ENCODE measurements at regions not wholly inside any gene's neighbourhood (a gene's known extent, or its start where the extent isn't known, plus 50 kb on each side); places are given as distances from the start of the nearest gene placed in this dataset.

DNA sequence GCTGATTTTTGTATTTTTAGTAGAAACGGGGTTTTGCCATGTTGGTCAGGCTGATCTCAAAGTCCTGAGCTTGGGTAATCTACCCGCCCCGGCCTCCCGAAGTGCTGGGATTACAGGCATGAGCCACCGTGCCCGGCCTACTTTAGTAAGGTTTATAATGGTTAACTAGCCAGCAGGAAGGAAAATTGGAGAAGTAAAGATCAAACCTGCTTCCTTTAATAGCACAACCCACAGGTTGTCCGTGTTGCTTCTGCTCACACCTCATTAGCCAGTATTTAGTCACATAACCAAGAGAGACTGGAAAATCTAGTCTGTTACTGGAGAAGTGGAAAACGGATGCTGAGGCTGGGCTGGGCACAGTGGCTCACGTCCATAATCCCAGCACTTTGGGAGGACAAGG is 51.9 kb upstream of the TBL1XR1 start:
- no peak for DNase-seq
- Histone ChIP-seq H3K27me3 (no peaks in the 10 kb centered on the region), H3K36me3 (no peaks in the 10 kb centered on the region), H3K4me3 (no peak overlapping the region), H3K27ac (no peak overlapping the region), H3K9me3 (no peaks in the 10 kb centered on the region), H3K4me1 (no peaks in the 10 kb centered on the region)
- peak in 2 of 4 donors; percentile 52 to 68 for ATAC-seq
- WGBS, 2 donors = 68 to 82% methylated on average over 9 of the region's 9 CpGs
- TF ChIP-seq, protein P1, sequence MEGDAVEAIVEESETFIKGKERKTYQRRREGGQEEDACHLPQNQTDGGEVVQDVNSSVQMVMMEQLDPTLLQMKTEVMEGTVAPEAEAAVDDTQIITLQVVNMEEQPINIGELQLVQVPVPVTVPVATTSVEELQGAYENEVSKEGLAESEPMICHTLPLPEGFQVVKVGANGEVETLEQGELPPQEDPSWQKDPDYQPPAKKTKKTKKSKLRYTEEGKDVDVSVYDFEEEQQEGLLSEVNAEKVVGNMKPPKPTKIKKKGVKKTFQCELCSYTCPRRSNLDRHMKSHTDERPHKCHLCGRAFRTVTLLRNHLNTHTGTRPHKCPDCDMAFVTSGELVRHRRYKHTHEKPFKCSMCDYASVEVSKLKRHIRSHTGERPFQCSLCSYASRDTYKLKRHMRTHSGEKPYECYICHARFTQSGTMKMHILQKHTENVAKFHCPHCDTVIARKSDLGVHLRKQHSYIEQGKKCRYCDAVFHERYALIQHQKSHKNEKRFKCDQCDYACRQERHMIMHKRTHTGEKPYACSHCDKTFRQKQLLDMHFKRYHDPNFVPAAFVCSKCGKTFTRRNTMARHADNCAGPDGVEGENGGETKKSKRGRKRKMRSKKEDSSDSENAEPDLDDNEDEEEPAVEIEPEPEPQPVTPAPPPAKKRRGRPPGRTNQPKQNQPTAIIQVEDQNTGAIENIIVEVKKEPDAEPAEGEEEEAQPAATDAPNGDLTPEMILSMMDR (IDR thresholded peaks at IDR 0.05) = no peak
- intact Hi-C loops (cut with DNase I) = no loop called here
- no peak for FAIRE-seq

DNA sequence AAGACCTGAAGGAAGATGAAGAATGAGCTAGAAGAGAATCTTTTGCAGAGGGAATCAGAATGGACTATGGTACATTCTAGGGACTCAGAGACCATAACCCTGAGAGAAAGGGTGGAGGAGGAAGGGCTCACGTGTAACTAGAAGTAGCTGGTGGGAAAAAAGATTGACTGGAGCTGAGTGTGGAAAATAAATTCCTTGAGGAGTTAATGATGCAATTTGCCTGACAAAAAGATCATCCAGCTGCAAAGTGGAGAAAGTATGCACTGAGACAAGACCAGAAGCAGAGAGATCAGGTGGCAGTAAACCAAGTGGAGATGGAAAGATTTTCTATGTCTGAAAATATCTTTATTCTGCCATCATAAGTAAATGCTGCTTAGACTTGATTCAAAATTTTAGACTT is 52.9 kb upstream of the TBL1XR1 start:
- Histone ChIP-seq H3K9me3 (no peaks in the 10 kb centered on the region), H3K4me1 (no peaks in the 10 kb centered on the region), H3K36me3 (no peaks in the 10 kb centered on the region), H3K27ac (no peak overlapping the region), H3K4me3 (no peak overlapping the region), H3K27me3 (no peaks in the 10 kb centered on the region)
- intact Hi-C loops (cut with DNase I) = no loop called here
- TF ChIP-seq, protein P1 (IDR thresholded peaks at IDR 0.05) = no peak
- DNase-seq = no peak
- ATAC-seq = no peak
- FAIRE-seq = no peak
- 75 to 91% methylated on average over 1 of the region's 1 CpG for WGBS, 2 donors

DNA sequence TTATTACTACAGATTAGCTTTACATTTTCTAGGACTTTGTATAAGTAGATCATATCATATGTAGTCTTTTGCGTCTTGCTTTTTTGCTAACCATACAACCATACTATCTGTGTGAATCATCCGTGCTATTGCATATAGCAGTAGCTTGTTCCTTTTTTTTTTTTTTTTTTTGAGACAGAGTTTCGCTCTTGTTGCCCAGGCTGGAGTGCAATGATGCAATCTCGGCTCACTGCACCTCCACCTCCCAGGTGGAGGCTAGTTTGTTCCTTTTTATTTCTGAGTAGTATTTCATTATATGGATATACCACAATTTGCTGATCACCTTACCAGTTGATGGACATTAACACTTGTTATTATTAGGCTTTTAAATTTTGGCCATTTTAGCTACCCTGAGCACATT is 54.5 kb upstream of the TBL1XR1 start:
- TF ChIP-seq, protein P1 (IDR thresholded peaks at IDR 0.05) = no peak
- no peak overlapping the region for H3K4me3 ChIP-seq
- intact Hi-C loops (cut with DNase I) = no loop called here
- 98% methylated on average over 4 of the region's 4 CpGs for WGBS, 2 donors
- H3K4me1 ChIP-seq = no peaks in the 10 kb centered on the region
- FAIRE-seq = no peak
- DNase-seq = no peak
- peak in 1 of 4 donors; percentile 18 for ATAC-seq
- H3K27me3 ChIP-seq = no peaks in the 10 kb centered on the region
- H3K36me3 ChIP-seq = no peaks in the 10 kb centered on the region
- no peak overlapping the region for H3K27ac ChIP-seq
- no peaks in the 10 kb centered on the region for H3K9me3 ChIP-seq

DNA sequence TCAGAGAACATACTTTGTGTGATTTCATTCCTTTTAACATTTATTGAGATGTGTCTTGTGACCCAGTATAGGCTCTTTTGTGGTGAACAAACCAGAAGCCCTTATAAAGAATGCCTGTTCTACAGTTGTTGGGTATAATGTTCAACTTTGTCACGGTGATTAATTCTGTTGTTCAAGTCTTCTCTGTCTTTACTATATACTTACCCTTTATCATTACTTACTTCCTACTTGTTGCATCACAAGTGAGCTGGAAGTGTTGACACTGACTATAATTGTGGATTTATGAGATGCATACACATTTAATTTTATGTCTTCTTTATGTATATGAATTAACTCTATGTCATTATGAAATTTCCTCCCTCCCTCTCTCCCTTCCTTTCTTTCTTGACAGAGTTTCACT is 59.7 kb upstream of the TBL1XR1 start:
- Histone ChIP-seq H3K27me3 (no peaks in the 10 kb centered on the region), H3K9me3 (no peaks in the 10 kb centered on the region), H3K4me1 (no peaks in the 10 kb centered on the region), H3K36me3 (no peaks in the 10 kb centered on the region), H3K4me3 (no peak overlapping the region), H3K27ac (no peak overlapping the region)
- no peak for FAIRE-seq
- TF ChIP-seq, protein P1 (IDR thresholded peaks at IDR 0.05) = no peak
- intact Hi-C loops (cut with DNase I) = no loop called here
- WGBS, 2 donors = 84 to 89% methylated on average over 1 of the region's 1 CpG
- no peak for ATAC-seq
- DNase-seq = no peak

DNA sequence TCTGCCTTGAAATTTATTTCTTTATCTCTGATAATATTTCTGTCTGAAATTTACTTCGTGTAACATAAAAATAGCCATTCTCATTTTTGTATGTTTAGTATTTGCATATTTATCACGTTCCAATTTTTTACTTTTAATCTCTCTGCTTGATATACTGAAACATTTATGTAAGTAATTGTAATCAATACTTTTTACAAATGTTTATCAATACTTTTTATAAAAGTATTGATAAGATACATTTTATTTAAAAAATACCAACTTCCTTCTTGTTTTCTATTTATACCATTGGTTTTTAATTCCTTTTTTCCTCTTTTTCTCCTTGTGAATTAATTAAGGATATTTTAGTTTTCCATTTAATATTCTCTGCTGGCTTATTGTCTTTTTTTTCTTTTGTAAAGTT is 60.3 kb upstream of the TBL1XR1 start:
- Histone ChIP-seq H3K9me3 (no peaks in the 10 kb centered on the region), H3K4me3 (no peak overlapping the region), H3K27me3 (no peaks in the 10 kb centered on the region), H3K27ac (no peak overlapping the region), H3K36me3 (no peaks in the 10 kb centered on the region), H3K4me1 (no peaks in the 10 kb centered on the region)
- intact Hi-C loops (cut with DNase I) = no loop called here
- no peak for DNase-seq
- FAIRE-seq = no peak
- ATAC-seq = no peak
- TF ChIP-seq, protein P1 (IDR thresholded peaks at IDR 0.05) = no peak
- WGBS, 2 donors = 39 to 50% methylated on average over 2 of the region's 2 CpGs

All from pancreas (tissue), 10 donors.